ENCODE measurements at regions not wholly inside any gene's neighbourhood (a gene's known extent, or its start where the extent isn't known, plus 50 kb on each side); places are given as distances from the start of the nearest gene placed in this dataset.
"Not testable (repeated sequence)": the region's sequence is repeated elsewhere in the genome, so short reads cannot be mapped to it uniquely, and the experiment has no call there.

DNA sequence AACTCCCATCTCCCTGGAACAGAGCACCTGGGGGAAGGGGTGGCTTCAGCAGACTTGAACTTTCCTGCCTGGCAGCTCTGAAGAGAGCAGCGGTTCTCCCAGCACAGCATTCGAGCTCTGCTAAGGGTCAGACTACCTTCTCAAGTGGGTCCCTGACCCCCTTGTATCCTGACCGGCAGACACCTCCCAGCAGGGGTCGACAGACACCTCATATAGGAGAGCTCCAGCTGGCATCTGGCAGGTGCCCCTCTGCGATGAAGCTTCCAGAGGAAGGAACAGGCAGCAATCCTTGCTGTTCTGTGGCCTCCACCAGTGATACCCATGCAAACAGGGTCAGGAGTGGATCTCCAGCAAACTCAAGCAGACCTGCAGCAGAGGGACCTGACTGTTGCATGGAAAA lies 244.1 kb upstream of the RASGEF1B start:
- TF ChIP-seq CTCF (IDR thresholded peaks at IDR 0.05) (no peak), EP300 (IDR thresholded peaks at IDR 0.05) (no peak), POLR2AphosphoS5 (IDR thresholded peaks at IDR 0.05) (no peak), POLR2A (IDR thresholded peaks at IDR 0.05) (no peak)
- H3K36me3 ChIP-seq, result no peaks in the 10 kb centered on the region
- no peak overlapping the region for H3K27ac ChIP-seq
- H3K4me3 ChIP-seq, result no peak overlapping the region
- intact Hi-C loops (cut with DNase I; ENCODE audit: low total_unique reads), result no loop called here
- 59 to 79% (median 64%) methylated on average over 4 to 5 of the region's 5 CpGs for WGBS, 5 donors
- H3K9me3 ChIP-seq, result no peaks in the 10 kb centered on the region
- peaks cover 0 to 13% (median 0%) of the 10 kb centered on the region in 3 donors for H3K27me3 ChIP-seq
- no peak for DNase-seq
- H3K4me1 ChIP-seq, result no peaks in the 10 kb centered on the region

- H3K9me3 ChIP-seq; H3K36me3 ChIP-seq; H3K4me1 ChIP-seq; H3K4me3 ChIP-seq; H3K27ac ChIP-seq; intact Hi-C loops (cut with DNase I; ENCODE audit: low total_unique reads): not testable (repeated sequence)
- peaks cover 0 to 13% (median 0%) of the 10 kb centered on the region in 3 donors for H3K27me3 ChIP-seq
- peak in 1 of 2 donors; percentile 49 for DNase-seq
- 31 to 49% (median 34%) methylated on average over 6 to 8 of the region's 8 CpGs for WGBS, 5 donors
These were observed 243.7 kb upstream of the RASGEF1B start for GRCh38 chr4:81715357-81715756.

DNA sequence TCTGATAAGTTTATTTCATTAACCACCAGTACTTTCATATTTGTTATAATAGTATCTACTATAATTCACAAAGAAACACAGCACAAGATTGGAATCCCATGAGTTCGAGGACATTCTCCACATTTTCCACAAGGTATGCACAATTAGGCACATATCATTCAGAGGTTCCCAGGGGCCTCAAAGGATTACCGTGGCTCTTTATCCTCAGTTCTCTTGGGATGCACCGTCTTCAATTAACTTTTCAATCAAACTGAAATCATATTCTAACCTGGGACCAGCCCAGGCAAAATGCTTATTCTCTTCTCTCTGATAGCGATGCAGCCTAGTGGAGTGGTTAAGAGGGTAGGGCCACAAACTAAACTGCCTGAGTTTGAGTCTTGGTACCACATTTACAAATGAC lies 242.6 kb upstream of the RASGEF1B start:
- 84 to 95% (median 88%) methylated on average over 4 of the region's 4 CpGs for WGBS, 5 donors
- Histone ChIP-seq H3K4me3 (no peak overlapping the region), H3K36me3 (no peaks in the 10 kb centered on the region), H3K9me3 (no peaks in the 10 kb centered on the region), H3K4me1 (no peaks in the 10 kb centered on the region), H3K27me3 (peaks cover 0 to 13% (median 0%) of the 10 kb centered on the region in 3 donors), H3K27ac (no peak overlapping the region)
- intact Hi-C loops (cut with DNase I; ENCODE audit: low total_unique reads), result no loop called here
- no peak for DNase-seq
- TF ChIP-seq POLR2A (IDR thresholded peaks at IDR 0.05) (no peak), EP300 (IDR thresholded peaks at IDR 0.05) (no peak), CTCF (IDR thresholded peaks at IDR 0.05) (no peak), POLR2AphosphoS5 (IDR thresholded peaks at IDR 0.05) (no peak)

GRCh38 chr4:81712714-81713113 lies 241.0 kb upstream of the RASGEF1B start:
- Histone ChIP-seq H3K27me3 (peaks cover 0 to 13% (median 0%) of the 10 kb centered on the region in 3 donors), H3K27ac (no peak overlapping the region), H3K4me1 (no peaks in the 10 kb centered on the region), H3K4me3 (no peak overlapping the region), H3K9me3 (no peaks in the 10 kb centered on the region), H3K36me3 (no peaks in the 10 kb centered on the region)
- intact Hi-C loops (cut with DNase I; ENCODE audit: low total_unique reads), result no loop called here
- WGBS, 5 donors, result 75 to 88% (median 83%) methylated on average over 2 of the region's 2 CpGs
- DNase-seq, result no peak
- no peak for TF ChIP-seq EP300 (IDR thresholded peaks at IDR 0.05)
- TF ChIP-seq CTCF (IDR thresholded peaks at IDR 0.05), result no peak
- no peak for TF ChIP-seq POLR2A (IDR thresholded peaks at IDR 0.05)
- no peak for TF ChIP-seq POLR2AphosphoS5 (IDR thresholded peaks at IDR 0.05)

DNA sequence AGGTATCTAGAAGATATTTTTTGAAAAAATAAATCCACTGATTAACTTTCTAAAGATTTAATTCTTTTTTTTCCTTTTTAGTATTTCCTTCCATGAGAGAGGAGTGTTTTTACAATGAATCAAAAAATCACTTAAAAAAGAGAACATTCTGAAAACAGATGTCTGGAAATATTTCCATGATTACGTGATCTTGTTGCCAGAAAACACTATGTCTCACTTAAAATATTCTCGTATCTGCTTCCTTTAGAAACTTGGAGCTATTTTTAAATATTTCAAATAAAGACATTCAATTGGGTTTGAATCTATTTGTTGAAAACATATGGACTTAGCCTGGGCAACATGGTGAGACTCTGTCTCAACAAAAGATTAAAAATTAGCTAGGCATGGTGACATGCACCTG lies 232.8 kb upstream of the RASGEF1B start:
- H3K4me1 ChIP-seq, result no peaks in the 10 kb centered on the region

More for the DNA sequence above, 232.8 kb upstream of the RASGEF1B start:
- H3K36me3 ChIP-seq, result no peaks in the 10 kb centered on the region
- intact Hi-C loops (cut with DNase I; ENCODE audit: low total_unique reads), result no loop called here
- 66 to 81% (median 75%) methylated on average over 2 of the region's 2 CpGs for WGBS, 5 donors
- TF ChIP-seq EP300 (IDR thresholded peaks at IDR 0.05), result no peak
- TF ChIP-seq CTCF (IDR thresholded peaks at IDR 0.05), result no peak
- no peak for TF ChIP-seq POLR2AphosphoS5 (IDR thresholded peaks at IDR 0.05)
- no peak for TF ChIP-seq POLR2A (IDR thresholded peaks at IDR 0.05)
- no peaks in the 10 kb centered on the region for H3K27me3 ChIP-seq
- no peak overlapping the region for H3K4me3 ChIP-seq
- no peak overlapping the region for H3K27ac ChIP-seq
- no peaks in the 10 kb centered on the region for H3K9me3 ChIP-seq
- DNase-seq, result peak in 1 of 2 donors; percentile 55
